ENCODE measurements at regions not wholly inside any gene's neighbourhood (a gene's known extent, or its start where the extent isn't known, plus 50 kb on each side); places are given as distances from the start of the nearest gene placed in this dataset.

- no peaks in the 10 kb centered on the region for H3K36me3 ChIP-seq
- H3K4me3 ChIP-seq, result no peak overlapping the region
- H3K27ac ChIP-seq, result no peak overlapping the region
- ATAC-seq, result no peak
- no peaks in the 10 kb centered on the region for H3K9me3 ChIP-seq
- no peak for DNase-seq
- intact Hi-C loops (cut with DNase I), result no loop called here
- WGBS (ENCODE audit: insufficient coverage, low coverage, low lambda C conversion rate, missing lambda C conversion rate), result 57% methylated on average over 2 of the region's 2 CpGs
- H3K27me3 ChIP-seq, result no peaks in the 10 kb centered on the region
- TF ChIP-seq POLR2A (IDR thresholded peaks at IDR 0.05), result no peak
- TF ChIP-seq CTCF (IDR thresholded peaks at IDR 0.05), result no peak
- no peaks in the 10 kb centered on the region for H3K4me1 ChIP-seq
Observed at GRCh38 chr11:25527841-25528240, 804.1 kb upstream of the ANO3 start.

- 67% methylated on average over 1 of the region's 1 CpG for WGBS (ENCODE audit: insufficient coverage, low coverage, low lambda C conversion rate, missing lambda C conversion rate)
- TF ChIP-seq POLR2A (IDR thresholded peaks at IDR 0.05) (no peak), CTCF (IDR thresholded peaks at IDR 0.05) (no peak)
- no peak overlapping the region for H3K27ac ChIP-seq
Observed at GRCh38 chr11:25529572-25529971, 802.4 kb upstream of the ANO3 start.

GRCh38 chr11:25535467-25536272 is 796.3 kb upstream of the ANO3 start:
- ATAC-seq (no peak), DNase-seq (no peak)
- no peak overlapping the region for H3K27ac ChIP-seq
- no peak for TF ChIP-seq POLR2A (IDR thresholded peaks at IDR 0.05)
- TF ChIP-seq CTCF (IDR thresholded peaks at IDR 0.05), result no peak
- no peak overlapping the region for H3K4me3 ChIP-seq
- 62% methylated on average over 4 of the region's 4 CpGs for WGBS (ENCODE audit: insufficient coverage, low coverage, low lambda C conversion rate, missing lambda C conversion rate)
- H3K27me3 ChIP-seq, result no peaks in the 10 kb centered on the region
- H3K4me1 ChIP-seq, result no peaks in the 10 kb centered on the region
- H3K9me3 ChIP-seq, result no peaks in the 10 kb centered on the region
- intact Hi-C loops (cut with DNase I), result no loop called here
- H3K36me3 ChIP-seq, result no peaks in the 10 kb centered on the region

More at GRCh38 chr11:25529572-25529971, 802.4 kb upstream of the ANO3 start:
- H3K4me3 ChIP-seq, result no peak overlapping the region
- DNase-seq (no peak), ATAC-seq (no peak)
- no peaks in the 10 kb centered on the region for H3K4me1 ChIP-seq
- no peaks in the 10 kb centered on the region for H3K27me3 ChIP-seq
- no peaks in the 10 kb centered on the region for H3K36me3 ChIP-seq
- intact Hi-C loops (cut with DNase I), result no loop called here
- no peaks in the 10 kb centered on the region for H3K9me3 ChIP-seq

GRCh38 chr11:25536289-25536688 is 795.6 kb upstream of the ANO3 start:
- TF ChIP-seq POLR2A (IDR thresholded peaks at IDR 0.05) (no peak), CTCF (IDR thresholded peaks at IDR 0.05) (no peak)
- 23% methylated on average over 3 of the region's 3 CpGs for WGBS (ENCODE audit: insufficient coverage, low coverage, low lambda C conversion rate, missing lambda C conversion rate)
- no peaks in the 10 kb centered on the region for H3K27me3 ChIP-seq
- H3K27ac ChIP-seq, result no peak overlapping the region
- no peaks in the 10 kb centered on the region for H3K9me3 ChIP-seq
- no peaks in the 10 kb centered on the region for H3K4me1 ChIP-seq
- intact Hi-C loops (cut with DNase I), result no loop called here
- DNase-seq, result no peak
- no peak overlapping the region for H3K4me3 ChIP-seq
- H3K36me3 ChIP-seq, result no peaks in the 10 kb centered on the region
- ATAC-seq, result peak in 1 of 4 donors; percentile 23
